RCC 7860 (cell line): ENCODE measurements at regions not wholly inside any gene's neighbourhood (a gene's known extent, or its start where the extent isn't known, plus 50 kb on each side); places are given as distances from the start of the nearest gene placed in this dataset.

Experiments
- DNase-seq: peaks from one replicate; pipeline ENCODE4 v3.0.0-alpha.2; 2015; ENCODE audit warnings: low spot score
- FAIRE-seq: peaks from 2 replicates; lab custom pipeline; 2012; peaks lifted over from hg19 to GRCh38; lab: Jason Lieb, UNC

- FAIRE-seq: no peak
- no peak for DNase-seq
Observed at GRCh38 chr2:234287650-234288049, 209.2 kb downstream of the ARL4C start.

DNA sequence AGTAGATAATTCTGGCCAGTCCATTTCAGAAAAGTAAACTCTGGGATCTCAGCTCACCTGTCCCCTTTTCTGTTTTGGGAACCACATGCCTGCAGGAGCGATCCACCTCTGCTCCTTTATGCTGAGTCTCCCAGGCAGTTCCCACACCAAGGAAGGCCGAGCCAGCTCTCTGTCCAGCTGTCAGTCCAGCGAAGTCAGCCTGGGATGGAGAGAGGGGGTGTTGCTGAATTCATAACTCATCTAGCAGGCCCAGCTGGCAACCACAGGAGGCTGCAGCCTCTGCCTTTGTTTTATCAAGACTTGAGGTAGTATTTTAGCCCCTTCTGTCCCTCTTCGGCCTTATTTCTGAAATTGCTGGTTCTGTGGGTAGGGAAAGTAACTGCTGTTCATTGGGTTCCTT lies 209.9 kb downstream of the ARL4C start:
- no peak for FAIRE-seq
- DNase-seq: no peak

DNA sequence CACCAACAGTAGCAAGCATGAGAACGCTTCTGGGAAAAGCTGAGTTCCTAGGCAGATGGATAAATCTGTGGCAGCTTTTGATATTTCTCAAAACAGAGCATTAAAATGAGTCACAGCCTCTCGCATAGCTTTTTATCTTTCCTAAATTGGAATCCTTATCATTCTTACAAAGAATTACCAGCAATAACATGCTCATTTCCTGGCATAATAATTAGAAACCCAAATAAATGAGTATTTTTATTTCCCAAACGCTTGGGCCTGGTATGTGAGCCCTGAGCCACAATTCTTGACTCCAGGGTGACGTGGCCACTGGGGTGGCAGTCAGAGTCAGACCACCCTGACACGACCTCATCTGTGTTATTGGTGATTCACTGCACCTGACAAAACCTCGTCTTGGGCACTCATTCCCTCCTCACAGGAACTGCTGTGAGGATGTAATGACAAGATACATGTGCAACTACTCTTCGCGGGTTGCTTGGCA lies 210.7 kb downstream of the ARL4C start:
- DNase-seq: peak; percentile 67
- peak; percentile 70 for FAIRE-seq

DNA sequence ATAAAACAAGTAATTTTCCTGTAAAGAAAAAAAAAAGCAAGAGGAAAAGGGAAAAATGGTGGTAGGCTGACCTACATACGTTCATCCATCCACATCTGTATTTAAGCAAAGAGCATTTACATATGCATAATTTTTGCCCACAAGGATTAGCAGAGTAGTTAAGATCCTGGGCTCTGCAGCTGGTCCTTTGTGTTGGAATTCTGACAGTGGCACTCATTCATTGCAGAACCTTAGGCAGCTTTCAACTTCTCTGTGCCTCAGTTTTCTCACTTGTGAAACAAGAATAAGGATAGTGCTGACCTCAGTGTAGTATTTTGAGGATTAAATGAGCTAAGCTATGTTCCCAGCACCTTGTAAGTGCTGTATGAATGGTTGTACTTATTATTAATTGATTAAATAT lies 211.3 kb downstream of the ARL4C start:
- FAIRE-seq: no peak
- no peak for DNase-seq

- no peak for DNase-seq
- FAIRE-seq: no peak
Observed at GRCh38 chr2:234279637-234280036, 217.2 kb downstream of the ARL4C start.

DNA sequence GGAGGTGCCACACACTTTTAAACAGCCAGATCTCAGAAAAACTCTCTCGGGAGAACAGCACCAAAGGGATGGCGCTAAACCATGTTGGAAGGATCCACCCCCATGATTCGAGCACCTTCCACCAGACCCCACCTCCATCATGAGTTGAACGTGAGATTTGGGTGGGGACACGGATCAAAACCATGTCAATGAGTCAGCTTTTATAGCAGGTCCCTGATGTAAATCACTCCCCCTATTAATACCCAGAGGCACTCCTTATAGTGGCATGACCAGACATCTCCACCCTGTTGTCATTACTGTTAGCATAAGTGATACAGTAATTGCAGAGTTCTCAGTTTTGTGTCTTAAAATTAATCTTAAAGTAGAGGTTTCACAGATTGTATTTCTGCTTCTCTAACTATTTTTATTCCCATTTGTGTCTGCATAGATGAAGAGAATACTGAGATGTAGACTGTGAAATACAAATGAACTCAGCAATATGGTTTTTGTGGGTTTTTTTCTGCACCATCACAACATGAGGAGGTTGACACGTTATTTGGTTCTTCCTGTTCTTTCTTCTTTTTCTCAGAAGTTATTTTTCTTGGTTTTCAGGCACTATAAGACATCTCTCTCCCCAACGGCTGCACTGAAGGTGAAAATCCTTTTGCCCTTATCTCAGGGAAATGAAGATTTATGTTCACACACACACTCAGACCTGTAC lies 218.2 kb downstream of the ARL4C start:
- no peak for FAIRE-seq
- DNase-seq: no peak

DNA sequence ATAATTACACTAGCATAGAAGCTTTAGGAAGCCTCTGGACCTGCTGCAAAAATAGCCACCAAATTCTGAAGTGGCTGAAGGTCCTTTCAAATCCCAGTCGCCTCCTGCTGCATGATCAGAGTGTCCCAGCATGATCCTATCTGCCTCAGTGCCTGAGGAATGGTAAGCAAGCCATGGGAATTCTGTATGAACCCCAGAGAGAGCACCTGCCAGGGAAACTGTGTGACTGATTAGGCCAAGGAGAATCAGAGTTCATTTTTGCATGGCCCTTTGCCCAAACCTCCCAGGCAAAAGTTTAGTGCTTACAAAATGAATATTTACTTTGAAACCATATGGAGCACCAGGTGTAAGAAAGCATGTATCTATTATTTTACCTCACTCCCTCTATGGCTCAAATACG lies 221.4 kb downstream of the ARL4C start:
- FAIRE-seq: no peak

GRCh38 chr2:234273887-234274584 lies 222.8 kb downstream of the ARL4C start:
- DNase-seq: no peak
- no peak for FAIRE-seq

More for the DNA sequence above, 221.4 kb downstream of the ARL4C start:
- DNase-seq: no peak

GRCh38 chr2:234272069-234272850 lies 221.8 kb downstream of the SPP2 start:
- no peak for DNase-seq
- FAIRE-seq: no peak

DNA sequence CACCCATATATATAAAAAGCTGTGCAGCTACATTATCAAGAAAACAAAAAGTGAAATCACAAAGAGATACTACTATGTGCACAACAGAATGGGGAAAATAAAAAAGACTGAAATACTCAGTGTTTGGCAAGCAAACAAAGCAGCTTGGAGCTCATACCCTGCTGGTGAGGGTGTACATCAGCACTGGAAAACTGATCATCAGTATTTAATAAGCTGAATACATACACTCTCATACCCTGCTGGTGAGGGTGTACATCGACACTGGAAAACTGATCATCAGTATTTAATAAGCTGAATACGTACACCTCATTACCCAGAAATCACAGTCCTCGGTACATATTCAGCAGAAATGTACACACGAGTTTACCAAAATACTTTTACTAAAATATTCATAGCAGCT lies 220.8 kb downstream of the SPP2 start:
- no peak for DNase-seq
- no peak for FAIRE-seq

GRCh38 chr2:234269769-234270204 lies 219.3 kb downstream of the SPP2 start:
- FAIRE-seq: no peak
- no peak for DNase-seq

DNA sequence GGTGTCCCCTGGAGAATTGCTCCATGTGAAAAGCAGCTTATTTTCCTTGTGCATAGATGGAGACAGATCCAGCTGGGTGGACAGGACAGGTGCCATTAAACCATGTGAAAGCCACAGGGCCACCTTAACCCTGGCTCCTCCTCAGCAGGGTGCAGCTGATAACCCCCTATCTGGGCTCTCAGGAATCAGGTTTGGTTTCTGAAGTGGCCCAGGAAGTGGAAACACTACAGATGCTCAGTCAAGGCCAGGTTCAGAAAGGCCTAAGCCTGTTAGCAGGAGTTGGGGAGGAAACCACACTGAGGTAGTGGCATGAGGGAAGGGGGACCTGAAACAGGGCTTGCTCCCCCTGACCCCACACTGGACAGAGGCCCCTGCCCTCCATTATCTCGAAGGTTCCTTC lies 217.0 kb downstream of the SPP2 start:
- DNase-seq: no peak
- FAIRE-seq: no peak

- DNase-seq (no peak), FAIRE-seq (no peak)
Observed at GRCh38 chr2:234266952-234267351, 216.4 kb downstream of the SPP2 start.

- no peak for DNase-seq
- FAIRE-seq: no peak
Observed at GRCh38 chr2:234265206-234265605, 214.7 kb downstream of the SPP2 start.

DNA sequence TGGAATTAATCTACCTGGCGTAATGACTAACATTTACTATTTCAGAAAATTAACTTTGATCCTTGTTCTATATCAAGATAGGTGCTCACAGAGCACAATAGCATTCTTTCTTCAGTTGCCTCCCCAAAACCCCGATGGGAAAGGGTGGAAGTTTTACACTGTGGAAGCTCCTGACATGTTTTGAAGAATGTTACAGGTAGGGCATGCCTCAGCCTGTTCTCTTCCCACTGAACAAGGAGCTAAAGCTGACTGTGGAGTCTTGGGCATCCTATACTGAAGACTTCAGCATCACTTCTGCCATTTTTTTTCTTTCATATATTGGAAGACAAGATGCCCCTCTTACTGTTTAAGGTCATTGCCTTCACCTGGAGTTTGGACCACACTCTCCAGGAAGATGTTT lies 211.2 kb downstream of the SPP2 start:
- FAIRE-seq (no peak), DNase-seq (no peak)

- DNase-seq (no peak), FAIRE-seq (peak; percentile 30)
Observed at GRCh38 chr2:234259440-234259839, 208.9 kb downstream of the SPP2 start.

GRCh38 chr2:234258562-234259141 lies 208.2 kb downstream of the SPP2 start:
- no peak for FAIRE-seq

GRCh38 chr2:234257859-234258561 lies 207.5 kb downstream of the SPP2 start:
- peak; percentile 99 for DNase-seq
- FAIRE-seq: peak; percentile 99

More at GRCh38 chr2:234258562-234259141, 208.2 kb downstream of the SPP2 start:
- peak; percentile 69 for DNase-seq

DNA sequence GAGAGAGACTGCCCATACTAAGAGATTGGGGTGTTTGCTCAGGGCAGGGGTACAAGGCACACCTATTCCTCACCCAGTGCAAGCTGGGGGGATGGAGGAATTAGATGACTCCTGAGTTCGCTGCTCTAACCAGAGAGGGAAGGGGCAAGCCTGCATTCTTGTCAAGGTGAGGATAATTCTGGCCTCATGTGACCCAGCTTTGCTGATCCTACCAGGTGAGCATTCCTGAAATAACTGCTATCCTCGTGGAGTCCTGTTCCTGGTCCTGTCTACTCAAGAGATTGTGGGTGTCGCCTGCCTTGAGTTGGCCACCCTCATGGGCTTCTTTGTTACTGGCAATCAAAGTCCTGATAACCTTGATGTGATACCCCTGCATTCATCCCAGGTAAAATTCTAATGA lies 206.0 kb downstream of the SPP2 start:
- no peak for FAIRE-seq
- DNase-seq: no peak

- FAIRE-seq: no peak
- no peak for DNase-seq
Observed at GRCh38 chr2:234254783-234255521, 204.4 kb downstream of the SPP2 start.
